ENCODE measurements at regions not wholly inside any gene's neighbourhood (a gene's known extent, or its start where the extent isn't known, plus 50 kb on each side); places are given as distances from the start of the nearest gene placed in this dataset.

DNA sequence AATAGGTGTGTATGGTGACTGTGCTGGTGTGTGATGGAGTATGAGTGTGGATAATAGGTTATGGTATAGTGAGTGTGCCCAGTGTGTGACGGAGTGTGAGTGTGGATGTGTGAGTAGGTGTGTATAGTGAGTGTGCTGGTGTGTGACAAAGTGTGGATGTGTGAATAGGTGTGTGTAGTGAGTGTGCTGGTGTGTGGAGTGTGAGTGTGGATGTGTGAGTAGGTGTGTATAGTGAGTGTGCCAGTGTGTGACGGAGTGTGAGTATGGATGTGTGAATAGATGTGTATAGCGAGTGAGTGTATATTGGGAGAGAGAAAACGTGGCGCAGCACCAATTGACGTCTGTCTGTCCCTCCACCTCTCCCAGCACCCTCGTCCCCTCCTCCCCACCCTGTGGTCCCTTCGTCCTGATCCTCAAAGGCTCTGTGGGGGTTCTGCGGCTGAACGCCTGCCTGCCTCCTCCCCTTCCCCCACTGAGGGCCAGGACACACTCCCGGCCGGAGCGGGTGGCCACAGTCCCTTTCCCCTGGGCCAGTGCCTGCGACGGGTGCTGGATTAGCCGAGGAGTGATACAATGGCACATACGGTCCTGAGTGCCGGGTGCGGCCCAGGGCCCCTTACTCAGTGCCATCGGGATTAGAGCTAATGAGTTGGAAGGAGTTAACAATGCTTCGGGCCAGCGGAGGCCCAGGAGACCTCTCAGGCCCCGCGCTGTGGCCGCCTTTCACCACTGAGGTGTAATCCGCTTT lies 160.0 kb downstream of the MRM1 start:
- DNase-seq (ENCODE audit: low read depth): no peak
- H3K4me3 ChIP-seq (ENCODE audit: low read depth, low read length): no peak overlapping the region
- TF ChIP-seq, protein P1, sequence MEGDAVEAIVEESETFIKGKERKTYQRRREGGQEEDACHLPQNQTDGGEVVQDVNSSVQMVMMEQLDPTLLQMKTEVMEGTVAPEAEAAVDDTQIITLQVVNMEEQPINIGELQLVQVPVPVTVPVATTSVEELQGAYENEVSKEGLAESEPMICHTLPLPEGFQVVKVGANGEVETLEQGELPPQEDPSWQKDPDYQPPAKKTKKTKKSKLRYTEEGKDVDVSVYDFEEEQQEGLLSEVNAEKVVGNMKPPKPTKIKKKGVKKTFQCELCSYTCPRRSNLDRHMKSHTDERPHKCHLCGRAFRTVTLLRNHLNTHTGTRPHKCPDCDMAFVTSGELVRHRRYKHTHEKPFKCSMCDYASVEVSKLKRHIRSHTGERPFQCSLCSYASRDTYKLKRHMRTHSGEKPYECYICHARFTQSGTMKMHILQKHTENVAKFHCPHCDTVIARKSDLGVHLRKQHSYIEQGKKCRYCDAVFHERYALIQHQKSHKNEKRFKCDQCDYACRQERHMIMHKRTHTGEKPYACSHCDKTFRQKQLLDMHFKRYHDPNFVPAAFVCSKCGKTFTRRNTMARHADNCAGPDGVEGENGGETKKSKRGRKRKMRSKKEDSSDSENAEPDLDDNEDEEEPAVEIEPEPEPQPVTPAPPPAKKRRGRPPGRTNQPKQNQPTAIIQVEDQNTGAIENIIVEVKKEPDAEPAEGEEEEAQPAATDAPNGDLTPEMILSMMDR (IDR thresholded peaks at IDR 0.05; ENCODE audit: insufficient read depth, low read depth, low read length): no peak

DNA sequence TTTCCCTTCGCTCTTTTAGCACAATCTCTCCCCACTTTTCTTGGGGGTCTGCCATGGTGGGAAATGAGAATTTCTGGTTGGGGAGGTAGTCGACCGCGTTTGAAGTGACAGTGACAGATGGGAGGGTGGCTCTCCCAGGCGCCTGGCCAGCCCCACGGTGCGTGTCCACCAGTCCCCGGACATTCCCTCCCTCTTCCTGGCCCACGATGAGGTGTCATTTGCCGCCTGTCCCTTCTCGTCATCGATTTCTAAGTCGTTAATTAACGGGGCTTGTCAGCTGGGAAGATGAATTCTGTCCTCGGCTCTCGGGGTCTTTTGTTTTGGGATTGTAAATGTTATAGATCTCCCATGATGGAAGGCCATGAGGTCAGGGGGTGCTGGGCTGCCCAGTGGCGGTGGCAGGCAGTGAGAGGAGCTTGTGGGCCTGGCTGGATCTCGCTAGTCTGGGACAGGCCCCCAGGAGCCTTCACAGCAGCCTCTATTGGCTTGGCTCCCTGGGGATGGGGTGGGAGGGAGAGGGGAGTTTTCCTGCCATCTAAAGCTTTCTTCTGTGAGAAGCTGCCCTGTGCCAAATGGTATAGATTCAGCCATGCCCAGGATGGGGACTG lies 164.2 kb downstream of the MRM1 start:
- TF ChIP-seq, protein P1 (IDR thresholded peaks at IDR 0.05; ENCODE audit: insufficient read depth, low read depth, low read length): no peak
- no peak for DNase-seq (ENCODE audit: low read depth)

DNA sequence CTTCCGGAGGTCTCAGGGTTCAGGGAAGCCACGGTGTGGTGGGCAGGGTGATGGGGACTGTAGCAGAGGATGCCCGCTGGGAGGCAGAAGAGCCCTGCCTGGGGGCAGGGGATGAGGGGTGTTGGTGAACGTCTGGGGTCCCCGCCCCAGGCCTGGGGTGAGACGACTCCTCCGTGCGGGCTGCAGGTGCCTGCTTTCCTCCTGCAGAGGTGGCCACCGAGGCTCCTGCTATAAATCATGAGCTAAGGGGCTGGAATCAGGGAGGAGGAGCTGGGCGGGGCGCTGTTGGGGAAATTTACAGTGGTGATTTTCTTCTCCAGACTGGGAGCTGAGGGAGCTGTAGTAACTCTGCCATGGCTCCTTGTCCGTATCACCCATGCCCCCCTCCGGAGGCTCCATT lies 167.0 kb downstream of the MRM1 start:
- TF ChIP-seq, protein P1 (IDR thresholded peaks at IDR 0.05; ENCODE audit: insufficient read depth, low read depth, low read length): no peak
- no peak for DNase-seq (ENCODE audit: low read depth)
- no peak overlapping the region for H3K4me3 ChIP-seq (ENCODE audit: low read depth, low read length)

More for the DNA sequence above, 164.2 kb downstream of the MRM1 start:
- H3K4me3 ChIP-seq (ENCODE audit: low read depth, low read length): no peak overlapping the region

DNA sequence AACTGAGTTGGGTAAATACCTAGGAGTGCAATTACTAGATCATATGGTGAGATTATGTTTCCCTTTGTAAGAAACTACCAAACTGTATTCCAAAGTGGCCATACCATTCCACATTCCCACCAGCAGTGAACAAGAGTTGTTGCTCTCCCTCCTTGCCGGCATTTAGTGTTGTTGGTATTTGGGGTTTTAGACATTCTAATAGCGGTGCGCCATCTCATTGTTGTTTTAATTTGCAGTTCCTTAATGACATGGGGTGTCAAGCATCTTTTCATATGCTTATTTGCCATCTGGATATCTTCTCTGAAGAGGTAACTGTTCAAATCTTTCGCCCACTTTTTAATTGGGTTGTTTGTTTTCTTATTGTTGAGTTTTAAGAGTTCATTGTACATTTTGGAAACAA lies 164.2 kb upstream of the LHX1 start:
- H3K4me3 ChIP-seq (ENCODE audit: low read depth, low read length): no peak overlapping the region
- no peak for DNase-seq (ENCODE audit: low read depth)
- TF ChIP-seq, protein P1 (IDR thresholded peaks at IDR 0.05; ENCODE audit: insufficient read depth, low read depth, low read length): no peak

DNA sequence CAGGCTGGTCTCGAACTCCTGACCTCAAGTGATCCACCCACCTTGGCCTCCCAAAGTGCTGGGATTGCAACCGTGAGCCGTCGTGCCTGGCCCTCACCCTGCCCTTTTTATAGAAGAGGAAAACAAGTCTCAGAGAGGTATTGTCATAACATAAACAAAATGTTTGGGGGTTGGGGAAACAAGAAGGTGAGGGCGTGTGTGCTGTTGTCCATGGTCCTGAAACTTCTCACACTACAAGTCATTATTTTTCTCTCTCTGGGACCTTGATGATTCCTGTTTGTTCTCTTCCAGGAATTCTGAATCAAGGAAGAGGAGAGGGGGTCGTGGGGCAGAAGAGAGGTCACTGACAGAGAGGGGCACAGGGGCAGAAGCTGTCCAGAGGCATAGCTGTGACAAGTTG lies 160.2 kb upstream of the LHX1 start:
- no peak overlapping the region for H3K4me3 ChIP-seq (ENCODE audit: low read depth, low read length)
- TF ChIP-seq, protein P1 (IDR thresholded peaks at IDR 0.05; ENCODE audit: insufficient read depth, low read depth, low read length): no peak
- DNase-seq (ENCODE audit: low read depth): peak; percentile 8

- TF ChIP-seq, protein P1 (IDR thresholded peaks at IDR 0.05; ENCODE audit: insufficient read depth, low read depth, low read length): no peak
- no peak for DNase-seq (ENCODE audit: low read depth)
- no peak overlapping the region for H3K4me3 ChIP-seq (ENCODE audit: low read depth, low read length)
Measured at GRCh38 chr17:36778448-36778847, 158.8 kb upstream of the LHX1 start.
